ENCODE measurements at regions not wholly inside any gene's neighbourhood (a gene's known extent, or its start where the extent isn't known, plus 50 kb on each side); places are given as distances from the start of the nearest gene placed in this dataset.
"Not testable (repeated sequence)": the region's sequence is repeated elsewhere in the genome, so short reads cannot be mapped to it uniquely, and the experiment has no call there.

DNA sequence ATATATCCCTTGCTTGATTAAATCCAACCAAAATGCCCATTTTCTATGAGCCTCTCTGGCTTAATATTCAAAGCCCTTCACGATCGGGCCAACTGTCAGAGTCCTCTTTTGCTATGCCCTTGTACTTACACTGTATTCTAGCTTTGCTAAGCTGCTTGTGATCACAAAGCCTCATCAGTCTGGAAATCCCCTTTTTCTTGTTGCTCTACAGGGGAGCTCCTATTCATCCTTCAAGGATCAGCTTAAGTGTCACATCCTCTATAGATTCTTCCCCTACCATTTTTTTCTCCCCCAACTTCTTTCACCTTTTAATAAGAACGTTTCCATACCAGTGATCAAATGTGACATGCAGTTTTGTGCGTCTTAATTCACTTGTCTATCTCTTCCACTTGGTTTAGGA, 450.4 kb upstream of the CHD1 start:
- 67 to 69% methylated on average over 4 of the region's 4 CpGs for WGBS, 2 donors
- no peak overlapping the region for H3K27ac ChIP-seq (ENCODE audit: low read depth in 1 of 2, low read length in 2 of 2)
- peaks cover 1% of the 10 kb centered on the region for H3K9me3 ChIP-seq (ENCODE audit: control insufficient read depth, low read length)
- ATAC-seq (ENCODE audit: low FRiP score) (no peak), DNase-seq (no peak)
- H3K4me1 ChIP-seq (ENCODE audit: control insufficient read depth in 1 of 2, insufficient read depth in 2 of 2, low read length in 2 of 2), result no peaks in the 10 kb centered on the region
- no peaks in the 10 kb centered on the region for H3K36me3 ChIP-seq (ENCODE audit: control insufficient read depth in 1 of 2, insufficient read depth in 2 of 2, low read length in 1 of 2)
- no peak overlapping the region for H3K4me3 ChIP-seq (ENCODE audit: low read length in 2 of 2)
- no peaks in the 10 kb centered on the region for H3K27me3 ChIP-seq (ENCODE audit: control insufficient read depth in 1 of 2, insufficient read depth in 2 of 2, low read length in 1 of 2)
- intact Hi-C loops (cut with DNase I), result no loop called here

DNA sequence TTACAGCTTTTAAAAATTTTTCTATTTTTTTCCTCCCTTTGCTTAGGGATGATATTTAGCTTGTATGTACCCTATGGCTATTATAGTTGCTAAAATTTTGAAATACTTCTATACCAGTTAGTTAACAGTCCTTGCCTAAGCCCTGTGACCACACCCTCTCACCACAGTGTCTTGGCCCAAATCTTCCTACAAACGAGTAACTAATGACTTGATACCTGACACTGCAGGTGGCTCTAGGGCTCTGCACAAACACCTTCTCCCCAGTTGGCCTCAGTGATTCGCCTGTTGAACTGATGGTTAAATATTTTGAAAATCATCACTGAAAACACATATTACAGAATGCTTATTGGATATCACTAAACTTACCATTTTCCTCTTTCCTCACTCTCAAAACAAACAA, 449.6 kb upstream of the CHD1 start:
- Histone ChIP-seq H3K4me3 (ENCODE audit: low read length in 2 of 2) (no peak overlapping the region), H3K27ac (ENCODE audit: low read depth in 1 of 2, low read length in 2 of 2) (no peak overlapping the region), H3K27me3 (ENCODE audit: control insufficient read depth in 1 of 2, insufficient read depth in 2 of 2, low read length in 1 of 2) (no peaks in the 10 kb centered on the region), H3K36me3 (ENCODE audit: control insufficient read depth in 1 of 2, insufficient read depth in 2 of 2, low read length in 1 of 2) (no peaks in the 10 kb centered on the region), H3K4me1 (ENCODE audit: control insufficient read depth in 1 of 2, insufficient read depth in 2 of 2, low read length in 2 of 2) (no peaks in the 10 kb centered on the region), H3K9me3 (ENCODE audit: control insufficient read depth, low read length) (peaks cover 1% of the 10 kb centered on the region)
- intact Hi-C loops (cut with DNase I), result no loop called here
- 40 to 43% methylated on average over 2 of the region's 2 CpGs for WGBS, 2 donors
- ATAC-seq (ENCODE audit: low FRiP score) (no peak), DNase-seq (no peak)

DNA sequence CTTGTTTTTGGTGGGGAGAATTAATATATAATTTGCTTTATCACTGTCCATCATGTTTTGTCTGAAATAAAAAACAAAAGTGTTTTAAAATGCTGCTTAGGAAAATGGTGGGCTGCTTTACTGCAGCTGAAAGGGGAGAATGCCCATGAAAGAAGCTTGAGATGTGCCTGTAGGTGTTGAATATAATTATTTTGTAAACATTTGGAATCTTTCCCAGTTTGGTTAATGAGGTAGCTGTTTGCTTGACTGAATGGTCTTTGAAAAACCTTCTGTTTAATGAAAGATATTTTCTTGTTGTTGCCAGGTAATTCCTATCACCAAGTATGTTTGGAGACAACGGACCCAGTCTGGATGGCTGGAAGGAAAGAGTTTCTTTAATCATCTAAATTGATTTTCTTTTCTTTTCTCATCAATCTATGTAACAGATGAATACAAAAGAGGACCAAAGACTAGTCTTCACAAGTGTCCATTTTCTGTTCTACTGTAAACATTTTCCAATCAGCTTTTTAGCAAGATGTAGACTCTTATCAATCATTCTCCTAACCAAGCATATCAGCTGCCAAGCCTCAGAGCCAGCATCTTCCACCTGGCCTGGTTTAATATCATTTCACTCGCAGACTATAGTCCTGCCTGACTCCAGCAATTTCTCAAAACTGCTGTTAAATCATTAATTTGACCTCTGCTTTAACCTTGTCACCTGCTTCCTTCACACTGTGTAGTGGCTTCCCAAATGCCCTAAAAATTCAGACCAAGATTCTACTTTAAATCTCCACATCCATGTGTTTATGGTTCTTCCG, 441.2 kb upstream of the CHD1 start:
- ATAC-seq (ENCODE audit: low FRiP score) (no peak), DNase-seq (no peak)
- no peaks in the 10 kb centered on the region for H3K36me3 ChIP-seq (ENCODE audit: control insufficient read depth in 1 of 2, insufficient read depth in 2 of 2, low read length in 1 of 2)
- 53 to 67% methylated on average over 3 of the region's 3 CpGs for WGBS, 2 donors
- no peaks in the 10 kb centered on the region for H3K27me3 ChIP-seq (ENCODE audit: control insufficient read depth in 1 of 2, insufficient read depth in 2 of 2, low read length in 1 of 2)
- H3K4me3 ChIP-seq (ENCODE audit: low read length in 2 of 2), result no peak overlapping the region
- H3K27ac ChIP-seq (ENCODE audit: low read depth in 1 of 2, low read length in 2 of 2), result no peak overlapping the region
- no peaks in the 10 kb centered on the region for H3K4me1 ChIP-seq (ENCODE audit: control insufficient read depth in 1 of 2, insufficient read depth in 2 of 2, low read length in 2 of 2)
- intact Hi-C loops (cut with DNase I), result no loop called here
- no peaks in the 10 kb centered on the region for H3K9me3 ChIP-seq (ENCODE audit: control insufficient read depth, low read length)

DNA sequence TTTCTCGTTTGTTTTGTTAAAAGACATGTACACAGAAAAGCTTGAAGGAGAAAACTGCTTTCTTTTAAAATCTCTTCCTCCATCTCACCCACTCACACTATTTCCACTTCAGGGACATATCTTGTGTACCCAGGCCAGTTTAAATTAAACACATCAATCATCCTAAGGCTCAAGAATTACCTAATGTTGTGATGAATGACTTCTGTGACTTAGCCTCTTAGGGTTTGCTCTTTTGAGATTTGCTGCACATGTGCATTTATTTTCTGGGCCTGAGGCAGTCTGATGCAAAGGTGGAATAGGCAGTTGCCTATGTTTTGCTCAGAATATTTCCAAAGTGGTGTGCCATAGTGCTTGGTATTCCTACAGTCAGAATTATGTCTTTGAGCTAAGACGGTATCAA, 439.9 kb upstream of the CHD1 start:
- intact Hi-C loops (cut with DNase I), result no loop called here
- no peak overlapping the region for H3K27ac ChIP-seq (ENCODE audit: low read depth in 1 of 2, low read length in 2 of 2)
- H3K9me3 ChIP-seq (ENCODE audit: control insufficient read depth, low read length), result no peaks in the 10 kb centered on the region
- no peak for DNase-seq
- no peaks in the 10 kb centered on the region for H3K4me1 ChIP-seq (ENCODE audit: control insufficient read depth in 1 of 2, insufficient read depth in 2 of 2, low read length in 2 of 2)
- H3K36me3 ChIP-seq (ENCODE audit: control insufficient read depth in 1 of 2, insufficient read depth in 2 of 2, low read length in 1 of 2), result no peaks in the 10 kb centered on the region
- H3K27me3 ChIP-seq (ENCODE audit: control insufficient read depth in 1 of 2, insufficient read depth in 2 of 2, low read length in 1 of 2), result no peaks in the 10 kb centered on the region
- no peak overlapping the region for H3K4me3 ChIP-seq (ENCODE audit: low read length in 2 of 2)
- ATAC-seq (ENCODE audit: low FRiP score), result no peak
- 46 to 63% methylated on average over 2 of the region's 2 CpGs for WGBS, 2 donors

DNA sequence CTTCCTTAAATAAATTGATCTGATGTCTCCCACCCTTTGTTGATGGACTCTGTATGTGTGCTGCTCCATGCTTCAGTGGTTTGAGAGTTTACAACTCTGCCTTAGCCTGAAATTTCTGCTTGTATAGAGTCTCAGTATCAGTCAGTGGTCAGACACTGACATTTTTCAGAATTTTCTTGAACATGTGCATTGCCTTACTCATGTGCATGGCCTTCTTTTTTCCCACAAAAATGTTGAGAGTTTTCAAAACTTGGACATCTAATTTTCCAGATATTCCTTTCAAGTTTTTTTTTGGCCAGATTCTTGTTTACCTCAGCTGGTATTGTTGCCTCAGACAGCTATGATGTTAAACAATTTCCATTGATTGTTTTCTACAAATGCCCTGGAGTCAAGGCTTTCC, 427.1 kb upstream of the CHD1 start:
- H3K36me3 ChIP-seq (ENCODE audit: control insufficient read depth in 1 of 2, insufficient read depth in 2 of 2, low read length in 1 of 2), result no peaks in the 10 kb centered on the region
- no peak for DNase-seq
- no peak overlapping the region for H3K27ac ChIP-seq (ENCODE audit: low read depth in 1 of 2, low read length in 2 of 2)
- H3K4me1 ChIP-seq (ENCODE audit: control insufficient read depth in 1 of 2, insufficient read depth in 2 of 2, low read length in 2 of 2), result no peaks in the 10 kb centered on the region
- ATAC-seq (ENCODE audit: low FRiP score), result no peak
- intact Hi-C loops (cut with DNase I), result no loop called here
- H3K27me3 ChIP-seq (ENCODE audit: control insufficient read depth in 1 of 2, insufficient read depth in 2 of 2, low read length in 1 of 2), result no peaks in the 10 kb centered on the region
- H3K4me3 ChIP-seq (ENCODE audit: low read length in 2 of 2), result no peak overlapping the region
- no peaks in the 10 kb centered on the region for H3K9me3 ChIP-seq (ENCODE audit: control insufficient read depth, low read length)

DNA sequence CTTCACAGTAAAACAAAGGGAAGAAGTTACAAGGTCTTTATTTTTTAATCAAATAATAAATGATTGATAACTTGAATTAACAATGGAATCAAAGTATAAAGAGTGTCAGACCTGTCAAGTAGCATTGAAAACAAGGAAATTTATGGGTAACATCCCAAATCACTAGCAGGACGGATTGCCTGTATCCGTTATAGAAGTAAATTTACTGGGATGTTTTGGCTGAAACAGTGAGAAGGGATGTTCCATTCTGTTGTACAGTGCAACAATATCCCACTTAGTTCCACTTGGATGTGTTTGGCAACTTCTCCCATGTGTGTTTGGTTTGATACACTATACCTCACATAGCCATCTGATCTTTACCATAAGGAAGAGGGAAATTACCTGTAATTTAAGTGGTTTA, 421.0 kb upstream of the CHD1 start:
- Histone ChIP-seq H3K36me3 (ENCODE audit: control insufficient read depth in 1 of 2, insufficient read depth in 2 of 2, low read length in 1 of 2) (no peaks in the 10 kb centered on the region), H3K9me3 (ENCODE audit: control insufficient read depth, low read length) (no peaks in the 10 kb centered on the region), H3K27me3 (ENCODE audit: control insufficient read depth in 1 of 2, insufficient read depth in 2 of 2, low read length in 1 of 2) (no peaks in the 10 kb centered on the region), H3K4me1 (ENCODE audit: control insufficient read depth in 1 of 2, insufficient read depth in 2 of 2, low read length in 2 of 2) (no peaks in the 10 kb centered on the region), H3K4me3 (ENCODE audit: low read length in 2 of 2) (no peak overlapping the region), H3K27ac (ENCODE audit: low read depth in 1 of 2, low read length in 2 of 2) (no peak overlapping the region)
- intact Hi-C loops (cut with DNase I), result no loop called here
- WGBS, 2 donors, result 73 to 76% methylated on average over 2 of the region's 2 CpGs
- DNase-seq, result no peak
- ATAC-seq (ENCODE audit: low FRiP score), result no peak

DNA sequence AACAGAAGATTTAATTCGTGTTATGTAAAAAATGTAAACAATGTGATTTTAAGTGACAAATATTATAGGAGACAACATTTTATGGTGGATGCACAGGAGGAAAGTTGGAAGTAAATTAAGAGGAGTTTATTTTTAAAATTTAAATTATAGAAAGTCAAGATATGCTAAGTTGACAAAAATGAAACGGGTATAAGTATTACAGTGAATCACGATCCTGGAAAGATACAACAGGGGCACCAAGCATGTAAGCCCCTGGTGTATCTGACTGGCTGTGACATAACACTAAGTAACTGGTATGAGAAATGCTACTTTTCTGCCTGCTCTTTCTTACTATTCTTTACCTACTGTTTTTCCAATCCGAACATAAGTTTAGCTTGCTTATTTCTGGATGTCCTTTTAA, 419.8 kb upstream of the CHD1 start:
- ATAC-seq (ENCODE audit: low FRiP score), result no peak

DNA sequence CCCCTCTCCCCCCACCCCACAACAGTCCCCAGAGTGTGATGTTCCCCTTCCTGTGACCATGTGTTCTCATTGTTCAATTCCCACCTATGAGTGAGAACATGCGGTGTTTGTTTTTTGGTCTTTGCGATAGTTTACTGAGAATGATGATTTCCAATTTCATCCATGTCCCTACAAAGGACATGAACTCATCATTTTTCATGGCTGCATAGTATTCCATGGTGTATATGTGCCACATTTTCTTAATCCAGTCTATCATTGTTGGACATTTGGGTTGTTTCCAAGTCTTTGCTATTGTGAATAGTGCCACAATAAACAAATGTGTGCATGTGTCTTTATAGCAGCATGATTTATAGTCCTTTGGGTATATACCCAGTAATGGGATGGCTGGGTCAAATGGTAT, 411.0 kb upstream of the CHD1 start:
- WGBS, 2 donors, result 95 to 96% methylated on average over 2 of the region's 2 CpGs
- ATAC-seq (ENCODE audit: low FRiP score); intact Hi-C loops (cut with DNase I); H3K27me3 ChIP-seq (ENCODE audit: control insufficient read depth in 1 of 2, insufficient read depth in 2 of 2, low read length in 1 of 2); H3K27ac ChIP-seq (ENCODE audit: low read depth in 1 of 2, low read length in 2 of 2); H3K4me1 ChIP-seq (ENCODE audit: control insufficient read depth in 1 of 2, insufficient read depth in 2 of 2, low read length in 2 of 2); DNase-seq; H3K4me3 ChIP-seq (ENCODE audit: low read length in 2 of 2); H3K9me3 ChIP-seq (ENCODE audit: control insufficient read depth, low read length); H3K36me3 ChIP-seq (ENCODE audit: control insufficient read depth in 1 of 2, insufficient read depth in 2 of 2, low read length in 1 of 2): not testable (repeated sequence)

More for the DNA sequence above, 419.8 kb upstream of the CHD1 start:
- 75 to 78% methylated on average over 4 of the region's 4 CpGs for WGBS, 2 donors
- Histone ChIP-seq H3K27me3 (ENCODE audit: control insufficient read depth in 1 of 2, insufficient read depth in 2 of 2, low read length in 1 of 2) (no peaks in the 10 kb centered on the region), H3K4me1 (ENCODE audit: control insufficient read depth in 1 of 2, insufficient read depth in 2 of 2, low read length in 2 of 2) (no peaks in the 10 kb centered on the region), H3K4me3 (ENCODE audit: low read length in 2 of 2) (no peak overlapping the region), H3K9me3 (ENCODE audit: control insufficient read depth, low read length) (no peaks in the 10 kb centered on the region), H3K27ac (ENCODE audit: low read depth in 1 of 2, low read length in 2 of 2) (no peak overlapping the region), H3K36me3 (ENCODE audit: control insufficient read depth in 1 of 2, insufficient read depth in 2 of 2, low read length in 1 of 2) (no peaks in the 10 kb centered on the region)
- no peak for DNase-seq
- intact Hi-C loops (cut with DNase I), result no loop called here

DNA sequence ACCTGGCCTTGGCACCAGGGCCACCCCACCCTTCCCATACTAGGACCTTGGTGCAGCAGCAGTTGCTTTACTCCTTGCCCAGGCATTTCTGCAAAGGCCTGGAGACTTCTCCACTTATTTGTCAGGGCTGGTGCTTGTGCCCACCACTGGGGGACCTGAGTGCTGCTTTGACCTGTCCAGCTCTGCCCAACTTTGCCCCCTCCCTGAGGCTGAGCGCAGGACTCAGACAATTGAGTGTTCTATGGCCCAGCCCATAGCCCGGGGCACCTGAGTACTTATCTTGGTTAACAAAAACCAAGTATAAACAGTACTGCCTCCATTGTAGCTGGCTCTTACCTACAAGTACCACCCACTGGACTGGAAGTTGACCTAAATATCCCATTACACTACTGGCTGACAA, 406.1 kb upstream of the CHD1 start:
- Histone ChIP-seq H3K27ac (ENCODE audit: low read depth in 1 of 2, low read length in 2 of 2) (no peak overlapping the region), H3K4me1 (ENCODE audit: control insufficient read depth in 1 of 2, insufficient read depth in 2 of 2, low read length in 2 of 2) (no peaks in the 10 kb centered on the region), H3K4me3 (ENCODE audit: low read length in 2 of 2) (no peak overlapping the region), H3K9me3 (ENCODE audit: control insufficient read depth, low read length) (no peaks in the 10 kb centered on the region), H3K36me3 (ENCODE audit: control insufficient read depth in 1 of 2, insufficient read depth in 2 of 2, low read length in 1 of 2) (no peaks in the 10 kb centered on the region), H3K27me3 (ENCODE audit: control insufficient read depth in 1 of 2, insufficient read depth in 2 of 2, low read length in 1 of 2) (no peaks in the 10 kb centered on the region)
- no peak for ATAC-seq (ENCODE audit: low FRiP score)
- WGBS, 2 donors, result 86 to 92% methylated on average over 2 of the region's 2 CpGs
- intact Hi-C loops (cut with DNase I), result no loop called here
- peak in 1 of 2 donors; percentile 43 for DNase-seq
